Activated CD4-positive, alpha-beta T cell treated with anti-CD3 and anti-CD28 coated beads for 36 hours (primary cell): ENCODE measurements at regions not wholly inside any gene's neighbourhood (a gene's known extent, or its start where the extent isn't known, plus 50 kb on each side); places are given as distances from the start of the nearest gene placed in this dataset.
"Not testable (repeated sequence)": the region's sequence is repeated elsewhere in the genome, so short reads cannot be mapped to it uniquely, and the experiment has no call there.

ENCODE experiments used
- ATAC-seq: fragments of 200-7000 bp; cut with Tn5 transposase; one replicate; pipeline ENCODE4 v1.10.0; 2021; ENCODE audit warnings: mild to moderate bottlenecking, moderate library complexity
- CTCF ChIA-PET: fragments of 350-600 bp; sonication (Branson Sonifier 250); formaldehyde crosslinking; loops from one replicate; lab custom pipeline; 2021; ENCODE audit warnings: antibody characterized with exemption; lab: Charles Lee
- POLR2A ChIA-PET: fragments of 350-600 bp; sonication (Branson Sonifier 250); formaldehyde crosslinking; loops from one replicate; lab custom pipeline; 2021; ENCODE audit warnings: antibody characterized with exemption, inconsistent platforms; lab: Charles Lee
- DNase-seq: peaks from one replicate; pipeline ENCODE4 v3.0.0-alpha.2; 2020
- H3K27ac Mint-ChIP-seq: one replicate; pipeline ENCODE4 v1.8.0; 2021; ENCODE audit warnings: mixed read lengths
- H3K27me3 Mint-ChIP-seq: one replicate; pipeline ENCODE4 v1.8.0; 2021; ENCODE audit warnings: mixed read lengths
- H3K36me3 Mint-ChIP-seq: one replicate; pipeline ENCODE4 v1.8.0; 2021; ENCODE audit warnings: low read depth, mixed read lengths
- H3K4me1 Mint-ChIP-seq: one replicate; pipeline ENCODE4 v1.8.0; 2021; ENCODE audit warnings: mixed read lengths
- H3K4me3 Mint-ChIP-seq: one replicate; pipeline ENCODE4 v1.8.0; 2021; ENCODE audit warnings: mild to moderate bottlenecking, moderate library complexity, mixed read lengths
- H3K9me3 Mint-ChIP-seq: one replicate; pipeline ENCODE4 v1.8.0; 2021; ENCODE audit warnings: low read depth, mixed read lengths
- intact Hi-C, 2 experiments: fragments of 100-400 bp; cut with DNase I in 1 of 2; cut with micrococcal nuclease in 1 of 2; formaldehyde crosslinking; loops; one replicate each; pipeline versions ENCODE4 v1.14.2 to v1.15.1; 2022 to 2024; cut with DNase I, micrococcal nuclease

- DNase-seq (no peak), ATAC-seq (no peak)
- no peak overlapping the region for H3K27ac Mint-ChIP-seq
- CTCF ChIA-PET: interaction anchor here (1.0 kb wide), 1 partner anchor 14 kb away, joined by 3 read pairs; no protein-coding TSS in a partner anchor
- H3K4me1 Mint-ChIP-seq: no peaks in the 10 kb centered on the region
- intact Hi-C loops: no loop called here
- no peak overlapping the region for H3K4me3 Mint-ChIP-seq
- POLR2A ChIA-PET: no interaction called here
- peaks cover 5% of the 10 kb centered on the region for H3K9me3 Mint-ChIP-seq
- H3K27me3 Mint-ChIP-seq: no peaks in the 10 kb centered on the region
- no peaks in the 10 kb centered on the region for H3K36me3 Mint-ChIP-seq
These were observed 1108.5 kb downstream of the SLC16A7 start for GRCh38 chr12:60704171-60704914.

GRCh38 chr12:60710246-60710645, 1114.4 kb downstream of the SLC16A7 start:
- ATAC-seq (no peak), DNase-seq (no peak)
- intact Hi-C loops: no loop called here
- Mint-ChIP-seq H3K27me3 (no peaks in the 10 kb centered on the region), H3K9me3 (peaks cover 5% of the 10 kb centered on the region), H3K4me3 (no peak overlapping the region), H3K36me3 (no peaks in the 10 kb centered on the region), H3K27ac (no peak overlapping the region), H3K4me1 (no peaks in the 10 kb centered on the region)
- ChIA-PET CTCF (no interaction called here), POLR2A (interaction anchor here (0.7 kb wide), 1 partner anchor 291 kb away, joined by 3 read pairs; no protein-coding TSS in a partner anchor)

DNA sequence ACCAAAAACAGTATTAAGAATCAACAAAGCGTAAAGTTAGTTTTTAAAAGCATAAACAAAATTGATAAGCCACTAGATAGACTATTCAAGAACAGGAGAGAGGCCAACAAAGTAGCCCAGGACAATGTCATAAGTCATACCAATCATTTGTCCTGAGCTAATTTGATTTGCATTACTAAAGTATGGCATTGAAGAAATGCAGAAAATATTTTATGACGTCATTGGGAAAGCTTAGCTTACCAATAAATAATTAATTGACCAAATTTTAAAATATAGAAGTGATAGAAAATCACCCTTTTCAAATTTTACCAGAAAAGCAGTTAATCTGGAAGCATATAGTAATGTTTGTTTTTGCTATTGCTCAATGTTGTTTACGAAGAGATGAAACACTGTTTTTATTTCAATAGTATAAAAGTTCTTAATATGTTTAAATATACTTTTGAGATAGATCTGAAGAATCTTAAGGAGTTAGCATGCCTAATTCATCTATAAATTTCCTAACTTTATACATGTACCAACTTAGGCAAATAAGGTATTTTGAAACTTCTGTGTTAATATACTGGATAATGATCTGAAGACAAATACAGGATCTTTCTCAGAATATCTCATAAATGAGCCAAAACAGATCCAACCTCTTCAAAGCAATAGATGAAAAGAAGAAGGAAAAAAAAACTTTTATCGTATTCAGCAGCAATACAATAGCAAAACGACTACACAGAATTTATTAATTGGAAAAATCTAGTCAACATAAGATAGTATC, 1118.5 kb downstream of the SLC16A7 start:
- ChIA-PET POLR2A (no interaction called here), CTCF (no interaction called here)
- Mint-ChIP-seq H3K9me3 (no peaks in the 10 kb centered on the region), H3K4me3 (no peak overlapping the region), H3K27me3 (no peaks in the 10 kb centered on the region), H3K36me3 (no peaks in the 10 kb centered on the region), H3K27ac (no peak overlapping the region), H3K4me1 (no peaks in the 10 kb centered on the region)
- intact Hi-C loops: no loop called here
- ATAC-seq: no peak
- DNase-seq: no peak

GRCh38 chr12:60724475-60724874, 1128.6 kb downstream of the SLC16A7 start:
- H3K27ac Mint-ChIP-seq: no peak overlapping the region
- intact Hi-C loops: no loop called here
- ATAC-seq: no peak
- no peaks in the 10 kb centered on the region for H3K4me1 Mint-ChIP-seq
- no peak for DNase-seq
- CTCF ChIA-PET: no interaction called here
- peaks cover 5% of the 10 kb centered on the region for H3K9me3 Mint-ChIP-seq
- no peaks in the 10 kb centered on the region for H3K36me3 Mint-ChIP-seq
- H3K27me3 Mint-ChIP-seq: no peaks in the 10 kb centered on the region
- H3K4me3 Mint-ChIP-seq: no peak overlapping the region
- POLR2A ChIA-PET: no interaction called here

DNA sequence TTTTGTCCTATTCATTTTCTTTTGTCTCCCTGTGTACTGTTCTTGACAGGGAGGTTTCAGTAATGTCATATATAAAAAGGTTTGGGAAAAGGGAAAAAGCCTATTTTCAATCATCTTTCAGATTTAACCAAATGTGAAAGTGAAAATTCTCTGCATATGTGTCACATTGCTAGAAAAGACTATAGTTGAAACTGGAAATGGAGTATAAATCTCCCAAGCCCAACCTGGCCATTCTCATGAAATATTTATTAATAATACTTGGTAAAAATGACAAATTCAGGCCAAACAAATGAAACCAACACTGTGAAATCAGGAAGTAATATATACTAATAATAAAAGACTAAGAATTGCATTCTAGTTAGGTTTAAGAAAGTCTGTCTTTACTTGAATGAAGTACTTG, 1129.2 kb downstream of the SLC16A7 start:
- Mint-ChIP-seq H3K4me1 (no peaks in the 10 kb centered on the region), H3K9me3 (peaks cover 5% of the 10 kb centered on the region), H3K27me3 (no peaks in the 10 kb centered on the region), H3K4me3 (no peak overlapping the region), H3K27ac (no peak overlapping the region), H3K36me3 (no peaks in the 10 kb centered on the region)
- ChIA-PET POLR2A (no interaction called here), CTCF (no interaction called here)
- ATAC-seq: no peak
- DNase-seq: no peak
- intact Hi-C loops: no loop called here

GRCh38 chr12:60752589-60752988, 1156.8 kb downstream of the SLC16A7 start:
- no peaks in the 10 kb centered on the region for H3K4me1 Mint-ChIP-seq
- H3K27ac Mint-ChIP-seq: no peak overlapping the region
- intact Hi-C loops: no loop called here
- H3K4me3 Mint-ChIP-seq: no peak overlapping the region
- ChIA-PET POLR2A (no interaction called here), CTCF (no interaction called here)
- ATAC-seq: no peak
- DNase-seq: no peak
- peaks cover 10% of the 10 kb centered on the region for H3K9me3 Mint-ChIP-seq
- H3K36me3 Mint-ChIP-seq: no peaks in the 10 kb centered on the region
- no peaks in the 10 kb centered on the region for H3K27me3 Mint-ChIP-seq

GRCh38 chr12:60758224-60758623, 1162.4 kb downstream of the SLC16A7 start:
- H3K36me3 Mint-ChIP-seq: no peaks in the 10 kb centered on the region
- CTCF ChIA-PET: no interaction called here

DNA sequence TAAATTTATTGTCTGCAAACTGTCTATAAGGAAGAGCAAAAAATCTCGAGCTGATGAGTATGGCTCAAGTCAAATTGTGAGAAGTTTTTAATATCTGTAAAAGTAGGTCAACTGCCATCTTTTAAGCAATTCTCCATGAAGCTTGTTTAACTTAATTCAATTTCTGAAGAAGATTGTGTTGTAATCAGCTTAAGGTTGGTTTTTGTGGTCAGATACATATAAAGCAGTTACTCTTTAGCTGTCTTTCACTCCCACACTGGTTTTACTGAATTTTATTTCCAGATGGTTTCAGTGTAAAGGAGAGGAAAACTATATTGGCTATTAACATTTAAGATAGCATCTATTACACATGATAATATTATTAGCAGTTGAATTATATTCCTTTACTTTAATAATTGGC, 1165.1 kb downstream of the SLC16A7 start:
- DNase-seq: no peak
- ChIA-PET POLR2A (no interaction called here), CTCF (no interaction called here)
- H3K9me3 Mint-ChIP-seq: peaks cover 5% of the 10 kb centered on the region
- no peak overlapping the region for H3K27ac Mint-ChIP-seq
- H3K36me3 Mint-ChIP-seq: no peaks in the 10 kb centered on the region
- H3K27me3 Mint-ChIP-seq: no peaks in the 10 kb centered on the region
- no peaks in the 10 kb centered on the region for H3K4me1 Mint-ChIP-seq
- intact Hi-C loops: no loop called here
- ATAC-seq: no peak
- H3K4me3 Mint-ChIP-seq: no peak overlapping the region

More at GRCh38 chr12:60758224-60758623, 1162.4 kb downstream of the SLC16A7 start:
- intact Hi-C loops: no loop called here
- DNase-seq (no peak), ATAC-seq (no peak)
- Mint-ChIP-seq H3K27ac (no peak overlapping the region), H3K9me3 (peaks cover 1% of the 10 kb centered on the region), H3K4me3 (no peak overlapping the region), H3K27me3 (no peaks in the 10 kb centered on the region), H3K4me1 (no peaks in the 10 kb centered on the region)
- POLR2A ChIA-PET: no interaction called here

DNA sequence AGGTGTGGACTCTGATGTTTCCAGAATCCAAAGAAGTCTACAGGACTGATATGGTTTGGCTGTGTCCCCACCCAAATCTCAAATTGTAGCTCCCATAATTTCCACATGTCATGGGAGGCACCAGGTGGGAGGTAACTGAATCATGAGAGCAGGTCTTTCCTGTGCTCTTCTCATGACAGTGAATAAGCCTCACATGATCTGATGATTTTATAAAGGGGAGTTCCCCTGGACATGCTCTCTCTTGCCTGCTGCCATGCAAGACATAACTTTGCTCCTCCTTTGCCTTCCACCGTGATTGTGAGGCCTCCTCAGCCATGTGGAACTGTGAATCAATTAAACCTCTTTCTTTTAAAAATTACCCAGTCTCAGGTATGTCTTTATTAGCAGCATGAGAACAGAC, 1205.3 kb downstream of the SLC16A7 start:
- ATAC-seq, H3K36me3 Mint-ChIP-seq, H3K27ac Mint-ChIP-seq, H3K4me3 Mint-ChIP-seq, H3K9me3 Mint-ChIP-seq, H3K4me1 Mint-ChIP-seq, DNase-seq, intact Hi-C loops, CTCF ChIA-PET, H3K27me3 Mint-ChIP-seq, POLR2A ChIA-PET: not testable (repeated sequence)

DNA sequence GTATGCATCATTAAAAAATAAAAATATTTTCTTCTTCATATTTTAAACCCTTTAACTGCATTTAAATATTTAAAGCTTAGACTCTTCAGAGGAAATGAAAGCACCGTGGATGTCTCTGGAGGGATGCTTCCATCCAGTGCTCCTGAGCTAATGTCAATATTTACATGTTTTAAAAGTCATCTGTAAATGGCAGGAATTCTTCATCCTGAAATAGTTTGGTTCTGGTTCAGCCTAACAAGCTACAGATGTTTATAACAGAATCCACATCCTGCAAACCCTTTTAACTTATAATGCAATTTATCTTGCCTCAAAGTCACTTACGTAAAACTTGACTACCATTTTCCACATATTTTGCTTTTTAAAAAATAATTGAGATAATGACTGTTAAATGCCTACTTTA, 1207.3 kb downstream of the SLC16A7 start:
- Mint-ChIP-seq H3K27me3 (no peaks in the 10 kb centered on the region), H3K27ac (no peak overlapping the region), H3K9me3 (peaks cover 2% of the 10 kb centered on the region), H3K4me3 (no peak overlapping the region), H3K4me1 (no peaks in the 10 kb centered on the region), H3K36me3 (no peaks in the 10 kb centered on the region)
- ChIA-PET CTCF (interaction anchor here (0.6 to 0.7 kb wide), 2 partner anchors 197 to 1204 kb away, joined by 3 read pairs; no protein-coding TSS in a partner anchor), POLR2A (no interaction called here)
- DNase-seq: no peak
- intact Hi-C loops: no loop called here
- ATAC-seq: no peak

GRCh38 chr12:60805364-60805763, 1209.5 kb downstream of the SLC16A7 start:
- no peaks in the 10 kb centered on the region for H3K4me1 Mint-ChIP-seq
- DNase-seq: no peak
- intact Hi-C loops: no loop called here
- no peak overlapping the region for H3K4me3 Mint-ChIP-seq
- CTCF ChIA-PET: no interaction called here
- POLR2A ChIA-PET: no interaction called here
- H3K36me3 Mint-ChIP-seq: no peaks in the 10 kb centered on the region
- H3K27ac Mint-ChIP-seq: no peak overlapping the region
- H3K27me3 Mint-ChIP-seq: no peaks in the 10 kb centered on the region
- no peak for ATAC-seq
- H3K9me3 Mint-ChIP-seq: peaks cover 2% of the 10 kb centered on the region

GRCh38 chr12:60819794-60820193, 1224.0 kb downstream of the SLC16A7 start:
- CTCF ChIA-PET: no interaction called here
- ATAC-seq (no peak), DNase-seq (no peak)
- Mint-ChIP-seq H3K27ac (no peak overlapping the region), H3K27me3 (no peaks in the 10 kb centered on the region), H3K36me3 (no peaks in the 10 kb centered on the region), H3K4me1 (no peaks in the 10 kb centered on the region), H3K4me3 (no peak overlapping the region), H3K9me3 (peaks cover 7% of the 10 kb centered on the region)
- POLR2A ChIA-PET: no interaction called here
- intact Hi-C loops: no loop called here
